IPS DF 19.7 (cell line): ENCODE measurements at regions not wholly inside any gene's neighbourhood (a gene's known extent, or its start where the extent isn't known, plus 50 kb on each side); places are given as distances from the start of the nearest gene placed in this dataset.
"Not testable (repeated sequence)": the region's sequence is repeated elsewhere in the genome, so short reads cannot be mapped to it uniquely, and the experiment has no call there.

Experiments
- DNase-seq: peaks from one replicate; pipeline ENCODE4 v3.0.0-alpha.2; 2013; ENCODE audit warnings: low read depth, low spot score

GRCh38 chrX:45404206-45404605 is 203.5 kb upstream of the DIPK2B start:
- DNase-seq: no peak

- no peak for DNase-seq
These were observed 201.2 kb upstream of the DIPK2B start for GRCh38 chrX:45401923-45402322.

GRCh38 chrX:45400951-45401725 is 200.5 kb upstream of the DIPK2B start:
- DNase-seq: not testable (repeated sequence)

- no peak for DNase-seq
These were observed 199.5 kb upstream of the DIPK2B start for GRCh38 chrX:45400027-45400779.

- DNase-seq: no peak
These were observed 185.1 kb upstream of the DIPK2B start for GRCh38 chrX:45385757-45386156.

GRCh38 chrX:45381841-45382240 is 181.2 kb upstream of the DIPK2B start:
- DNase-seq: no peak

- no peak for DNase-seq
These were observed 180.7 kb upstream of the DIPK2B start for GRCh38 chrX:45381366-45381765.

- no peak for DNase-seq
These were observed 178.6 kb upstream of the DIPK2B start for GRCh38 chrX:45379236-45379635.

- DNase-seq: no peak
These were observed 171.5 kb upstream of the DIPK2B start for GRCh38 chrX:45372151-45372550.

- DNase-seq: no peak
These were observed 168.0 kb upstream of the DIPK2B start for GRCh38 chrX:45368705-45369104.

- no peak for DNase-seq
These were observed 162.9 kb upstream of the DIPK2B start for GRCh38 chrX:45363596-45363995.

- DNase-seq: no peak
These were observed 159.9 kb upstream of the DIPK2B start for GRCh38 chrX:45360571-45360970.

- no peak for DNase-seq
These were observed 157.7 kb upstream of the DIPK2B start for GRCh38 chrX:45358392-45358791.

GRCh38 chrX:45353456-45353855 is 152.8 kb upstream of the DIPK2B start:
- no peak for DNase-seq

- no peak for DNase-seq
These were observed 151.9 kb upstream of the DIPK2B start for GRCh38 chrX:45352611-45353010.

- DNase-seq: no peak
These were observed 150.8 kb upstream of the DIPK2B start for GRCh38 chrX:45351478-45351877.

- no peak for DNase-seq
These were observed 147.6 kb upstream of the DIPK2B start for GRCh38 chrX:45348296-45348695.

- DNase-seq: no peak
These were observed 147.2 kb upstream of the DIPK2B start for GRCh38 chrX:45347877-45348276.

- no peak for DNase-seq
These were observed 143.9 kb upstream of the DIPK2B start for GRCh38 chrX:45344594-45344993.

- DNase-seq: no peak
These were observed 128.5 kb upstream of the DIPK2B start for GRCh38 chrX:45329217-45329616.

- no peak for DNase-seq
These were observed 124.3 kb upstream of the DIPK2B start for GRCh38 chrX:45324941-45325340.

- DNase-seq: no peak
These were observed 122.7 kb upstream of the DIPK2B start for GRCh38 chrX:45323387-45323786.

- DNase-seq: no peak
These were observed 122.1 kb upstream of the DIPK2B start for GRCh38 chrX:45322820-45323219.
